22Rv1 (cell line): ENCODE measurements at regions not wholly inside any gene's neighbourhood (a gene's known extent, or its start where the extent isn't known, plus 50 kb on each side); places are given as distances from the start of the nearest gene placed in this dataset.

ENCODE experiments used
- CTCF ChIP-seq: fragments of 450-650 bp; IDR thresholded peaks from 2 replicates; pipeline ENCODE4 v1.5.1; 2017; ENCODE audit warnings: mild to moderate bottlenecking
- ZFX ChIP-seq: fragments of 450-650 bp; IDR thresholded peaks from 2 replicates; pipeline ENCODE4 v1.6.1; 2017; ENCODE audit warnings: antibody characterized with exemption, borderline replicate concordance

- no peak for TF ChIP-seq CTCF
- TF ChIP-seq ZFX = no peak
Observed at GRCh38 chr4:10239982-10240654, 123.5 kb upstream of the WDR1 start.
